Tibial nerve (tissue), 4 donors: ENCODE measurements at regions not wholly inside any gene's neighbourhood (a gene's known extent, or its start where the extent isn't known, plus 50 kb on each side); places are given as distances from the start of the nearest gene placed in this dataset.

Experiments
- DNase-seq, 2 donors: peaks; one replicate each; pipeline ENCODE4 v3.0.0-alpha.2; 2019; ENCODE audit warnings: low spot score in 2 of 2
- H3K27ac ChIP-seq, 4 donors: fragments of 200-600 bp; sonication (generic) in 3 of 4; one replicate each; pipeline ENCODE4 v1.5.1; 2017 to 2019; ENCODE audit warnings: mild to moderate bottlenecking in 1 of 4
- H3K27me3 ChIP-seq, 2 donors: fragments of 200-600 bp; sonication (generic) in 1 of 2; one replicate each; pipeline versions ENCODE4 v1.5.1 to v1.6.0; 2017 to 2019
- H3K36me3 ChIP-seq, 3 donors: fragments of 200-600 bp; sonication (generic); one replicate each; pipeline ENCODE4 v1.5.1; 2018 to 2019
- H3K4me1 ChIP-seq, 4 donors: fragments of 200-600 bp; sonication (generic) in 3 of 4; one replicate each; pipeline ENCODE4 v1.5.1; 2017 to 2019
- H3K4me3 ChIP-seq, 4 donors: fragments of 200-600 bp; sonication (generic) in 3 of 4; one replicate each; pipeline ENCODE4 v1.5.1; 2017 to 2019; ENCODE audit warnings: mild to moderate bottlenecking in 1 of 4, moderate library complexity in 1 of 4
- H3K9me3 ChIP-seq, 4 donors: fragments of 200-600 bp; sonication (generic) in 3 of 4; one replicate each; pipeline ENCODE4 v1.5.1; 2017 to 2019
- EP300 ChIP-seq, 2 donors: sonication (generic); formaldehyde crosslinking; IDR thresholded peaks; one replicate each; pipeline ENCODE4 v1.6.1; 2017; ENCODE audit warnings: antibody characterized with exemption in 2 of 2, mild to moderate bottlenecking in 1 of 2
- POLR2A ChIP-seq, 2 donors: fragments of 450-650 bp; IDR thresholded peaks; one replicate each; pipeline ENCODE4 v1.6.1; 2017; ENCODE audit warnings: antibody characterized with exemption in 2 of 2, mild to moderate bottlenecking in 2 of 2, moderate library complexity in 2 of 2
- WGBS, 2 donors: methylation state at CpG; one replicate each; pipeline ENCODE4 v1.1.5; 2018; 5-methylcytosine and 5-hydroxymethylcytosine counted together
- TF ChIP-seq, protein P1 (sequence below), 5 experiments: fragments of 200-600 bp in 3 of 5; fragments of 450-650 bp in 2 of 5; sonication (generic) in 3 of 5; IDR thresholded peaks; one replicate each; pipeline ENCODE4 v1.5.1; 2016 to 2019; ENCODE audit warnings: antibody characterized with exemption in 5 of 5, mild to moderate bottlenecking in 3 of 5, moderate library complexity in 2 of 5

DNA sequence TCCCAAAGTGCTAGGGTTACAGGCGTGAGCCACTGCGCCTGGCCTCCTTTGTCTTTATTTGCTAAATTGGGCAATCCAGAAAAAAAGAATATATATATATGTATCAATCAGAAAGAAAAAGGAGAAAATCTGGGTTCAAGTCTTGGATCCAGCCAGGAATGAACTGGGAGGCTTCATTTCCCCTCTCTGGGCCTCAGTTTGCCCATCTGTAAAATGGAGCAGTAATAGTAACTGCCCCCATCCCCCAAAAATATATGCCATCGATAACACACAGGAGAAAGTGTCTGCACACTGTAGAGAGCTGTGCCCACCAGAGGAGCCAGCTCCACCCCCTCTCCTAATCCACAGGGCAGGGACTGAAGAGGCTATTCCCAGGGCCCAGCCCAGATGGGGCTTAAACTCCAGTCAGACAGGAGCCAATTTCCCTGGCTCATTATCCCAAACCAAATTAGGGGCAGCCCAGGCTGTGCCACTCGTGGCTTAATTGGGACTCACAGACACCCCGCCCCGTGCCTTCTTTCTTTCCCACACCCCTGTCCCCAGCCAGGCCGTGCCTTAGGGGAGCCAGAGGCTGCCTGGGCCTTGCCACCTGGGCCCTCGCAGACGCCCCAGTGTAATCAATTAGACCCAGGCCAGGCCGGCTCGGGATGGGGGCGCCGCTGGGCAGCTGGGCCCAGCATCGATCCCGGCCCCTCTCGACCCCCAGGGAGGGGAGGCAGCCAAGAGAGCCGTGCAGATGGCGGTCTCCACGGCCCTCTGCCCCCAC is 171.5 kb downstream of the MN1 start:
- Histone ChIP-seq H3K9me3 (no peaks in the 10 kb centered on the region), H3K4me3 (no peak overlapping the region), H3K27ac (no peak overlapping the region), H3K4me1 (no peaks in the 10 kb centered on the region), H3K27me3 (peaks cover 0 to 6% of the 10 kb centered on the region in 2 donors), H3K36me3 (no peaks in the 10 kb centered on the region)
- 70 to 94% methylated on average over 3 to 8 of the region's 19 CpGs for WGBS, 2 donors
- TF ChIP-seq EP300 (IDR thresholded peaks at IDR 0.05) (no peak), POLR2A (IDR thresholded peaks at IDR 0.05) (no peak)
- TF ChIP-seq, protein P1, sequence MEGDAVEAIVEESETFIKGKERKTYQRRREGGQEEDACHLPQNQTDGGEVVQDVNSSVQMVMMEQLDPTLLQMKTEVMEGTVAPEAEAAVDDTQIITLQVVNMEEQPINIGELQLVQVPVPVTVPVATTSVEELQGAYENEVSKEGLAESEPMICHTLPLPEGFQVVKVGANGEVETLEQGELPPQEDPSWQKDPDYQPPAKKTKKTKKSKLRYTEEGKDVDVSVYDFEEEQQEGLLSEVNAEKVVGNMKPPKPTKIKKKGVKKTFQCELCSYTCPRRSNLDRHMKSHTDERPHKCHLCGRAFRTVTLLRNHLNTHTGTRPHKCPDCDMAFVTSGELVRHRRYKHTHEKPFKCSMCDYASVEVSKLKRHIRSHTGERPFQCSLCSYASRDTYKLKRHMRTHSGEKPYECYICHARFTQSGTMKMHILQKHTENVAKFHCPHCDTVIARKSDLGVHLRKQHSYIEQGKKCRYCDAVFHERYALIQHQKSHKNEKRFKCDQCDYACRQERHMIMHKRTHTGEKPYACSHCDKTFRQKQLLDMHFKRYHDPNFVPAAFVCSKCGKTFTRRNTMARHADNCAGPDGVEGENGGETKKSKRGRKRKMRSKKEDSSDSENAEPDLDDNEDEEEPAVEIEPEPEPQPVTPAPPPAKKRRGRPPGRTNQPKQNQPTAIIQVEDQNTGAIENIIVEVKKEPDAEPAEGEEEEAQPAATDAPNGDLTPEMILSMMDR (IDR thresholded peaks at IDR 0.05), result no peak
- DNase-seq, result no peak

DNA sequence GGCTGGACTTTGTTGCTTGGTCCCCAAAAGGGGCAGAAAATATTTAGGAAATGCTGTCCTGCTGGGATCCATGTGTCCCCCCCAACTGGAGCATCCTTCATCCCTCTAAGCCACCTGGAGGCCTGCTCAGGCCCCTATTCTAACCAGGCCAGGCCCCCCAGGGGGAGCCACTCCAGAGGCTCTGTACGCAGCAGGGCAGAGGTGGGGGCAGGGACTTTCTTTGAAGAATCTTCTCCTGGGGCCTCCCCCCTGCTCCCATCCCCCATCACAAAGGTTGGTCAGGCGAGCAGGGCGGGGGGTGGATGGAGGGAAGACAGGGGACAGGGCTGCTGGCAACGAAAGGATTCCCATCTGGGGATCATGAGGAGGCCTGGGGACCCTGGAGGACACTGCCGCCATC is 170.8 kb downstream of the MN1 start:
- 81 to 89% methylated on average over 5 of the region's 5 CpGs for WGBS, 2 donors
- Histone ChIP-seq H3K9me3 (no peaks in the 10 kb centered on the region), H3K4me1 (no peaks in the 10 kb centered on the region), H3K4me3 (no peak overlapping the region), H3K36me3 (no peaks in the 10 kb centered on the region), H3K27me3 (peaks cover 0 to 6% of the 10 kb centered on the region in 2 donors), H3K27ac (no peak overlapping the region)
- DNase-seq, result no peak
- TF ChIP-seq EP300 (IDR thresholded peaks at IDR 0.05), result no peak
- TF ChIP-seq POLR2A (IDR thresholded peaks at IDR 0.05), result no peak
- TF ChIP-seq, protein P1 (IDR thresholded peaks at IDR 0.05), result no peak

DNA sequence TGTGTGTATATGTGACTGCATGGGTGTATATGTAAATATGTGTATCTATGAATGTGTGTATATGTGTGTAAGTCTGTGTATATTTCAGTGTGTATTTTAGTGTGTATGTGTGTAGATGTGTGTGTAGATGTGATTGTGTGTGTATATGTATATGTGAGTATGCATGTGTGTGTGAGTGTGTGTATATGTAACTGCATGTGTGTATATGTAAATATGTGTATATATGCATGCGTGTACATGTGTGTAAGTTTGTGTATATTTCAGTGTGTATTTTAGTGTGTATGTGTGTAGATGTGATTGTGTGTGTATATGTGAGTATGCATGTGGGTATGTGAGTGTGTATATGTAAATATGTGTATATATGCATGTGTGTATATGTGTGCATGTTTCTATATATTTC is 169.9 kb downstream of the MN1 start:
- DNase-seq, result no peak
- 94 to 98% methylated on average over 1 of the region's 1 CpG for WGBS, 2 donors
- Histone ChIP-seq H3K4me1 (no peaks in the 10 kb centered on the region), H3K27me3 (peaks cover 0 to 6% of the 10 kb centered on the region in 2 donors), H3K9me3 (no peaks in the 10 kb centered on the region), H3K36me3 (no peaks in the 10 kb centered on the region), H3K27ac (no peak overlapping the region), H3K4me3 (no peak overlapping the region)
- TF ChIP-seq EP300 (IDR thresholded peaks at IDR 0.05) (no peak), POLR2A (IDR thresholded peaks at IDR 0.05) (no peak)
- TF ChIP-seq, protein P1 (IDR thresholded peaks at IDR 0.05), result no peak

DNA sequence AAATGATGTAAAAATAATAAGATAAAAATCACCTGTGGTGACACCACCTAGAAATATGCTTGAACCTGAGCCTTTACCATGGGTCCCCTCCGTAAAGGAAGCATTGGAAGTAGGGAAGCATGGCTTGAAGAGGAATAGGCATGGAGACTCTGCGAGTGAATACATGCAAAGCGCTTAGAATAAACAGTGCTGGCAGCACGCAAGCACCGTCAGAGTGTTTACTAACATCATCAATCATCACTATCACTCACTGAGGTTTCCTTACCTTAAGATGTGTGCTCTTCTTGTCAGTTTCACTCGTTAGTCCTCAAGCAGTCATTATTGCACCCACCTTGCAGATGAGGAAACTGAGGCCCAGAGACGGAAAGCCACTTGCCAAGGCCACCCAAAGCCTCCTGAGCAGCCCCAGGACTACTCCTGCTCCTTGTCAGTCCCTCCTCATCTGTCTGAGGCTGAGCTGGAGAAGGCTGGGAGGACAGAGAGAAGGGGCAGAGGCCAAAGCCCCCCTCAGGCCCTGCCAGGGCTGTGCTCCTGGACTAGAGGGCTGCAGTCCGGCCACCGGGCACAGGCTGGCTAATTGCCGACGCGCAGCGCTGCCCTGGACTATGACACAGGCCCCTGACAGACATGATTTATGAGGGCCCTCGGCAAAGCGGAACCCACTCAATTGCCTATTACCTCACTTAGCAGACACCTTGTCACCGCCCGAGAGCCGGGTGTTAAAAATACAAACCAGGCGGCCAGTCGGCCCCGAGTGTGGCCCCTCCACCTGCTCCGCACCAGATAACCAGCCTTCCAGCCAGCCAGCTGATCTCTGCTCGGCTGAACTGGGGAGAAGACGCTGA is 168.9 kb downstream of the MN1 start:
- Histone ChIP-seq H3K27ac (no peak overlapping the region), H3K36me3 (no peaks in the 10 kb centered on the region), H3K27me3 (peaks cover 0 to 6% of the 10 kb centered on the region in 2 donors), H3K9me3 (no peaks in the 10 kb centered on the region), H3K4me3 (no peak overlapping the region), H3K4me1 (no peaks in the 10 kb centered on the region)
- TF ChIP-seq EP300 (IDR thresholded peaks at IDR 0.05) (no peak), POLR2A (IDR thresholded peaks at IDR 0.05) (no peak)
- TF ChIP-seq, protein P1 (IDR thresholded peaks at IDR 0.05), result no peak
- WGBS, 2 donors, result 62 to 67% methylated on average over 24 of the region's 24 CpGs
- no peak for DNase-seq
